ENCODE measurements at regions not wholly inside any gene's neighbourhood (a gene's known extent, or its start where the extent isn't known, plus 50 kb on each side); places are given as distances from the start of the nearest gene placed in this dataset.

- H3K36me3 ChIP-seq (ENCODE audit: insufficient read depth, low read length), result no peaks in the 10 kb centered on the region
- H3K79me2 ChIP-seq (ENCODE audit: control insufficient read depth, insufficient read depth, low read length, unreplicated experiment), result no peaks in the 10 kb centered on the region
- peaks cover 8% of the 10 kb centered on the region for H3K4me1 ChIP-seq (ENCODE audit: control insufficient read depth, insufficient read depth, low read length, unreplicated experiment)
- H3K27me3 ChIP-seq (ENCODE audit: insufficient read depth, low read length), result no peaks in the 10 kb centered on the region
- H3K4me3 ChIP-seq (ENCODE audit: low read depth, low read length), result no peak overlapping the region
- H2AFZ ChIP-seq (ENCODE audit: low read length, unreplicated experiment), result no peak overlapping the region
- no peak overlapping the region for H3K27ac ChIP-seq (ENCODE audit: low read depth, low read length)
Observed at GRCh38 chr6:137269803-137270202, 50.6 kb upstream of the IFNGR1 start.

GRCh38 chr6:137269347-137269746, 50.2 kb upstream of the IFNGR1 start:
- Histone ChIP-seq H3K36me3 (ENCODE audit: insufficient read depth, low read length) (no peaks in the 10 kb centered on the region), H3K4me1 (ENCODE audit: control insufficient read depth, insufficient read depth, low read length, unreplicated experiment) (peaks cover 8% of the 10 kb centered on the region), H3K79me2 (ENCODE audit: control insufficient read depth, insufficient read depth, low read length, unreplicated experiment) (no peaks in the 10 kb centered on the region), H2AFZ (ENCODE audit: low read length, unreplicated experiment) (no peak overlapping the region), H3K27ac (ENCODE audit: low read depth, low read length) (no peak overlapping the region), H3K27me3 (ENCODE audit: insufficient read depth, low read length) (no peaks in the 10 kb centered on the region), H3K4me3 (ENCODE audit: low read depth, low read length) (no peak overlapping the region)
